Mesendoderm (in vitro differentiated cells): ENCODE measurements at regions not wholly inside any gene's neighbourhood (a gene's known extent, or its start where the extent isn't known, plus 50 kb on each side); places are given as distances from the start of the nearest gene placed in this dataset.

ENCODE experiments used
- DNase-seq: peaks from one replicate; pipeline ENCODE4 v3.0.0; 2013
- H2AK5ac ChIP-seq: 2 replicates; pipeline ENCODE4 v1.6.1; 2013; ENCODE audit warnings: low read length, inconsistent platforms
- H2BK120ac ChIP-seq: 2 replicates; pipeline ENCODE4 v1.6.1; 2013; ENCODE audit warnings: low read depth, mild to moderate bottlenecking, low read length, moderate library complexity, mixed read lengths
- H2BK15ac ChIP-seq: replicated peaks from 2 replicates; pipeline ENCODE4 v1.6.1; 2013; ENCODE audit warnings: low read depth, mild to moderate bottlenecking, moderate library complexity
- H2BK5ac ChIP-seq: 2 replicates; pipeline ENCODE4 v1.6.1; 2013; ENCODE audit warnings: low read length, inconsistent platforms
- H3K18ac ChIP-seq: 2 replicates; pipeline ENCODE4 v1.6.1; 2013; ENCODE audit warnings: mild to moderate bottlenecking, low read length, mixed read lengths
- H3K23ac ChIP-seq: one replicate; pipeline ENCODE4 v1.6.1; 2013; ENCODE audit warnings: low read length
- H3K27ac ChIP-seq: 2 replicates; pipeline ENCODE4 v1.5.1; 2013; ENCODE audit warnings: low read depth, mild to moderate bottlenecking, inconsistent platforms, low read length, moderate library complexity
- H3K27me3 ChIP-seq: 2 replicates; pipeline ENCODE4 v1.6.1; 2013; ENCODE audit warnings: low read length, control low read depth, mild to moderate bottlenecking, inconsistent platforms; ENCODE audit not compliant: insufficient read depth, poor library complexity
- H3K36me3 ChIP-seq: 2 replicates; pipeline ENCODE4 v1.6.1; 2013; ENCODE audit warnings: low read length, inconsistent platforms; ENCODE audit not compliant: control insufficient read depth, insufficient read depth
- H3K4ac ChIP-seq: one replicate; pipeline ENCODE4 v1.6.1; 2013; ENCODE audit warnings: low read depth, mild to moderate bottlenecking, low read length, moderate library complexity
- H3K4me1 ChIP-seq: 2 replicates; pipeline ENCODE4 v1.6.1; 2013; ENCODE audit warnings: low read depth, low read length, inconsistent platforms; ENCODE audit not compliant: control insufficient read depth
- H3K4me2 ChIP-seq: 2 replicates; pipeline ENCODE4 v1.6.1; 2013; ENCODE audit warnings: low read length
- H3K4me3 ChIP-seq: 2 replicates; pipeline ENCODE4 v1.5.1; 2013; ENCODE audit warnings: mild to moderate bottlenecking, low read length
- H3K56ac ChIP-seq: one replicate; pipeline ENCODE4 v1.6.1; 2013; ENCODE audit warnings: low read length
- H3K79me1 ChIP-seq: 2 replicates; pipeline ENCODE4 v1.6.1; 2013; ENCODE audit warnings: low read length, inconsistent platforms
- H3K79me2 ChIP-seq: 2 replicates; pipeline ENCODE4 v1.6.1; 2013; ENCODE audit warnings: mild to moderate bottlenecking, low read length; ENCODE audit not compliant: control insufficient read depth, insufficient read depth
- H3K9ac ChIP-seq: 2 replicates; pipeline ENCODE4 v1.6.1; 2013; ENCODE audit warnings: low read length, inconsistent platforms
- H4K5ac ChIP-seq: one replicate; pipeline ENCODE4 v1.6.1; 2013; ENCODE audit warnings: low read length
- H4K8ac ChIP-seq: one replicate; pipeline ENCODE4 v1.6.1; 2013; ENCODE audit warnings: low read depth, mild to moderate bottlenecking, control low read depth, low read length, moderate library complexity
- WGBS: extraction: QIAGEN DNeasy Blood & Tissue Kit; methylation state at CpG from one replicate; pipeline ENCODE4 v1.1.7; 2013; ENCODE audit warnings: low lambda C conversion rate, missing lambda C conversion rate; ENCODE audit not compliant: insufficient coverage; ENCODE audit errors: extremely low coverage; 5-methylcytosine and 5-hydroxymethylcytosine counted together

DNA sequence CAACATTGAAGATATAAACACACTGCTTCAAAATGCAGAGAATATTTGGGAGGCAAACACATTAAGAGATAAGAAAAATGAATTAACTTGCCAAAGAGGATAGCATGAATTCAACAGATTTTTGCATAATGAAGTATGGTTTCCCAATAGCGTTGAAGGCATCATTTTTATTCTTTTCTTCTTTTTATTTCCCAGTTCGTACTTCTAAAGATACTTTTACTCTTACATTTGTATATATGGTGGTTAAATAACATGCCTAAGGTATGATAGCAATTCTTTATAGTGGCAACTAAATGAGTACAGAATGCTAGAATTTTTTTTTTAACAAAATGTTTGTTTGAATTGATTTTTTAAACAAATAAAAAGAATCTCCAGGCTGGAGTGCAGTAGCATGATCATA lies 473.4 kb upstream of the MARCKS start:
- no peak overlapping the region for H4K8ac ChIP-seq
- H3K4ac ChIP-seq = no peak overlapping the region
- H2AK5ac ChIP-seq = no peak overlapping the region
- no peak overlapping the region for H3K9ac ChIP-seq
- H3K4me3 ChIP-seq = no peak overlapping the region
- H3K4me1 ChIP-seq = no peaks in the 10 kb centered on the region
- no peak overlapping the region for H3K18ac ChIP-seq
- H3K56ac ChIP-seq = no peak overlapping the region
- H2BK15ac ChIP-seq = no peak overlapping the region
- no peak overlapping the region for H2BK5ac ChIP-seq
- no peaks in the 10 kb centered on the region for H3K27me3 ChIP-seq
- no peak overlapping the region for H4K5ac ChIP-seq
- no peaks in the 10 kb centered on the region for H3K79me2 ChIP-seq
- no peak overlapping the region for H2BK120ac ChIP-seq
- H3K23ac ChIP-seq = no peak overlapping the region
- H3K79me1 ChIP-seq = no peaks in the 10 kb centered on the region
- no peaks in the 10 kb centered on the region for H3K36me3 ChIP-seq
- H3K27ac ChIP-seq = no peak overlapping the region
- no peak overlapping the region for H3K4me2 ChIP-seq
- no peak for DNase-seq
- no CpG with 5 or more reads among the region's 2 CpGs for WGBS

DNA sequence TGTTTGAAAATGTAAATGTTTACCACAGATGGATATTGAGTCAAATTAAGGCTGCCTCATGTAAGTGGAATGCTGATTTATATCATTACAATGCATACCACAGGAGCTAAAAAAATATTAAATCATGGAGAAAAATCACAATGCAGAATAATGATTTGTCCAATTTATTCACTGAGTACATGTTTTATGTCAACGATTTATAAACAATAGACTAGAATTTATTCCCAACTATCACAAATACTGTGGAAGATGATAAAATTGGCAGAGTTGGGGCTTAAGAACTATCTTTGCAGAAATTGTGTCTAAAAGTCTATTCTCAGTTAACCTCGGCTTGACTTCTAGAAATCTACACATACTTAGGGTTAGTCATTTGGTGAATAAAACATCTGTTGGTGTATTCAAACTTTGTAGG lies 472.1 kb upstream of the MARCKS start:
- Histone ChIP-seq H3K4me2 (no peak overlapping the region), H3K23ac (no peak overlapping the region), H3K4ac (no peak overlapping the region), H3K18ac (no peak overlapping the region), H3K56ac (no peak overlapping the region), H3K9ac (no peak overlapping the region), H2AK5ac (no peak overlapping the region), H3K36me3 (no peaks in the 10 kb centered on the region), H2BK15ac (no peak overlapping the region), H4K5ac (no peak overlapping the region), H3K27me3 (no peaks in the 10 kb centered on the region), H3K27ac (no peak overlapping the region), H3K4me3 (no peak overlapping the region), H4K8ac (no peak overlapping the region), H2BK5ac (no peak overlapping the region), H2BK120ac (no peak overlapping the region), H3K4me1 (no peaks in the 10 kb centered on the region), H3K79me2 (no peaks in the 10 kb centered on the region), H3K79me1 (no peaks in the 10 kb centered on the region)
- no CpG with 5 or more reads among the region's 2 CpGs for WGBS
- no peak for DNase-seq

DNA sequence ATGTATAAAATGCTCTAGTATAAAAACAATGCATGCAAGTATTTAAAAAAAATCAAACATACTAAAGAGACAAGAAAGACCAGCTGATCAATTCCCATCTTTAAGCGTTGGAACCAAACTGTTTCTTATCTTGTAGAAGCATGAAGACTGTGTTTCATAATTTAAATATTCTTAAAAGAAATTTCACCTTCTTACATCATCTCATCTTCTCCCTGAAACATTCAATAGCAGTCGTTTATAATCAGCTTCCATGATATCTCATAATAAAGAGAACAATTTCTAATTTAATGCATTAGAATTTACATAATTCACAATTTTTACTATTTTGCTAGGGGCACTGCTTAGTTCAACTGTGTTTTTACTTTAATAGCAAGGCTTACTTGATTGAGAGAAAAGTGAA lies 468.1 kb upstream of the MARCKS start:
- H3K4me3 ChIP-seq = no peak overlapping the region
- no peak overlapping the region for H3K4ac ChIP-seq
- H2BK120ac ChIP-seq = no peak overlapping the region
- H3K23ac ChIP-seq = no peak overlapping the region
- no peak overlapping the region for H4K8ac ChIP-seq
- H3K36me3 ChIP-seq = no peaks in the 10 kb centered on the region
- no peak overlapping the region for H2BK5ac ChIP-seq
- H3K79me2 ChIP-seq = no peaks in the 10 kb centered on the region
- H3K56ac ChIP-seq = no peak overlapping the region
- no peak overlapping the region for H4K5ac ChIP-seq
- H3K27me3 ChIP-seq = no peaks in the 10 kb centered on the region
- H3K9ac ChIP-seq = no peak overlapping the region
- no peak overlapping the region for H3K4me2 ChIP-seq
- H3K4me1 ChIP-seq = no peaks in the 10 kb centered on the region
- no peaks in the 10 kb centered on the region for H3K79me1 ChIP-seq
- no peak for DNase-seq
- H2BK15ac ChIP-seq = no peak overlapping the region
- no peak overlapping the region for H2AK5ac ChIP-seq
- H3K18ac ChIP-seq = no peak overlapping the region
- no CpG with 5 or more reads among the region's 2 CpGs for WGBS
- H3K27ac ChIP-seq = no peak overlapping the region

DNA sequence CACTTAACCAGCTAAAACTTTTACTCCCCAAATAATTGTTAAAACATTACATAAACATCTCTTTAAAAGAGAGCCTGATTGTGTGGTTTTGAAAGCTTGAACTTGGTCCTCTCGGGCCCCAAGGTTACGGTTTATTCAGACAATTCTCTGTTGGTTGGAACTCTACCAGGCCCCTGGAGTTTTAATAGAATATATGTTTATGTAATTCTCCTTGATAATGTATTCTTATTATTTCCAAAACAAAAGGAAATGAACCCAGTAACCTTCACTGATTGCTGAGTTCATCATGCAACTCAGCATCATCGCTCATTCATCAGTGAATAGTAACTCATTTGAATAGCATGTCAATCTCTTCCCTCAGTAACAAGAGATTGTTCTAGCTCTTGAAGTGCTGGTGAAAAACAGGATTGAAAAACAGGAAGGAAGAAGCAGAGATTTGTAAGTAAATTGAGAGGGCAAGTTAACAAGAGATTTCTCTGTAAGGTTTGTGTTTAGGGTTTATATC lies 464.5 kb upstream of the MARCKS start:
- Histone ChIP-seq H2BK120ac (no peak overlapping the region), H3K36me3 (no peaks in the 10 kb centered on the region), H4K5ac (no peak overlapping the region), H3K9ac (no peak overlapping the region), H3K27ac (no peak overlapping the region), H3K27me3 (no peaks in the 10 kb centered on the region), H3K18ac (no peak overlapping the region), H3K23ac (no peak overlapping the region), H3K79me2 (no peaks in the 10 kb centered on the region), H3K4me2 (no peak overlapping the region), H2BK5ac (no peak overlapping the region), H3K79me1 (no peaks in the 10 kb centered on the region), H3K4me1 (no peaks in the 10 kb centered on the region), H3K56ac (no peak overlapping the region), H4K8ac (no peak overlapping the region), H3K4ac (no peak overlapping the region), H3K4me3 (no peak overlapping the region), H2AK5ac (no peak overlapping the region), H2BK15ac (no peak overlapping the region)
- no CpG with 5 or more reads among the region's 3 CpGs for WGBS
- DNase-seq = no peak

DNA sequence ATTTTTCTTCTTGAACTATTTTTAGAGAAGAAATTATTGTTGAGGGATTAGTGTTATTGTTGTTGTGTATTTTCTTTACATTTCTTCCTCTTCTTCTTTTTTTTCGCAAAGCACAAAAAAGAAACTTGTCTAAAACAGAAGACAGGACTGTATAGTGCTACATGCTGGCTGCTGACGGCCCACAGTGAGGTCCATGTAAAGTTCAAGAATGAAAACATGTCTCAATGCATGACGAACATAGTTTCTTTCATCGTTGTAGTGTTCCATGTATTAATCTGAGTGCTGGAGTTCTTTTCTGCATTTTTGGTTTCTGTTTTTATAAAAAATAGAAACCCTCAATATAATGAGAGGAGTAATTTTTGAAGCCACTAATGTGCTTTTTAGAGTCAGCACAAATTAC lies 462.9 kb upstream of the MARCKS start:
- Histone ChIP-seq H2BK15ac (no peak overlapping the region), H3K18ac (no peak overlapping the region), H3K56ac (no peak overlapping the region), H3K27me3 (no peaks in the 10 kb centered on the region), H3K4me3 (no peak overlapping the region), H3K79me2 (no peaks in the 10 kb centered on the region), H3K79me1 (no peaks in the 10 kb centered on the region), H3K27ac (no peak overlapping the region), H3K4ac (no peak overlapping the region), H3K23ac (no peak overlapping the region), H3K36me3 (no peaks in the 10 kb centered on the region), H4K8ac (no peak overlapping the region), H2AK5ac (no peak overlapping the region), H4K5ac (no peak overlapping the region), H2BK5ac (no peak overlapping the region), H2BK120ac (no peak overlapping the region), H3K4me2 (no peak overlapping the region), H3K9ac (no peak overlapping the region), H3K4me1 (no peaks in the 10 kb centered on the region)
- no CpG with 5 or more reads among the region's 4 CpGs for WGBS
- DNase-seq = no peak

DNA sequence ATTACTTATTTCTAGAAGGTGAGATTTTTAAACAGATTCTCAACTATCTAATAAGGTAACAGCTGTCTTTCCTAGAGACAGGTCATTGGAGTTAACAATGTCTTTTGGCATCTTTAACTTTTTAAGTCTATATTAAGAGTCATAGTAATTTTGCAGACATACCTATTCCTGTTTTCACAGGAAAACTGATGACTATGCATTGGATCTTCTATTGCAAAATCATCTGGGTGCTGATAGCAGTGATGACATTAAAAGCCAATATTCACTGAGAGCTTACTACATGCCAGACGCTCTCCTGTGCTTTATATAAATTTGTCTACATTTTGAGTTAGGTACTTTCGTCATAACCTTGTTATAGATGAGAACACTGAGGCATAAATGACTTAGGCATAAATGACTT lies 462.4 kb upstream of the MARCKS start:
- no peak overlapping the region for H3K27ac ChIP-seq
- H2AK5ac ChIP-seq = no peak overlapping the region
- no peak overlapping the region for H3K56ac ChIP-seq
- no peak overlapping the region for H3K4me3 ChIP-seq
- no peaks in the 10 kb centered on the region for H3K27me3 ChIP-seq
- no peaks in the 10 kb centered on the region for H3K4me1 ChIP-seq
- H3K9ac ChIP-seq = no peak overlapping the region
- no peak overlapping the region for H3K18ac ChIP-seq
- H3K4me2 ChIP-seq = no peak overlapping the region
- no peak overlapping the region for H3K4ac ChIP-seq
- no peak overlapping the region for H4K8ac ChIP-seq
- H3K23ac ChIP-seq = no peak overlapping the region
- no peak overlapping the region for H2BK120ac ChIP-seq
- H4K5ac ChIP-seq = no peak overlapping the region
- DNase-seq = no peak
- H3K36me3 ChIP-seq = no peaks in the 10 kb centered on the region
- no peak overlapping the region for H2BK5ac ChIP-seq
- H3K79me1 ChIP-seq = no peaks in the 10 kb centered on the region
- H3K79me2 ChIP-seq = no peaks in the 10 kb centered on the region
- no peak overlapping the region for H2BK15ac ChIP-seq
- WGBS = no CpG with 5 or more reads among the region's 2 CpGs
